ENCODE measurements at regions not wholly inside any gene's neighbourhood (a gene's known extent, or its start where the extent isn't known, plus 50 kb on each side); places are given as distances from the start of the nearest gene placed in this dataset.
"Not testable (repeated sequence)": the region's sequence is repeated elsewhere in the genome, so short reads cannot be mapped to it uniquely, and the experiment has no call there.

DNA sequence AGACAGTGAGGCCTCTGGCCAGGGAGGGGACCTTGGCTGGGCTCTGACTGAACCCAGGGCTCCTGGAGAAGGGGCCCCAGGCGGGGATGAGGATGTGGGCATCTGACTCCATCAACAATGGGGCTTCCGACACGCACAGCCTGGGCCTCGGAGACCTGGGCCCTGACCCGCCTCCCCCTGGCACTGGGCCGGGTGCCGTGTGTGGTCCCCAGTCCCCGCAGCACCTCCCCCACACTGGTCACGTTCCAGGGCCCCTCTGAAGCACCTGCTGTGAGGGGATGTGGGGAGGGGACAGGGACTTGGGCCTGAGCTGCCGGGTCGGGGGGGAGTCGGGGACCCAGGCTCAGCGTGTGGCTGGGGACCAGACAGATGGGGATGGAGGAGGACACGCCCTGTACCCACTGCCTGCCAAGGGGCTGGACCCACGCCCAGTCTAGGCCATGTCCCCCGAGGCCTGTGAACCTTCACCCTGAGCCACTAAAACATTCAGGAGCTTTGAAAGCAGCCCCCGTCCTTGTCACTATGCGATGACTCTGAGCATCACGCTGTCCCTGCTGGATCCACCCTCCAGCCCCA, 165.8 kb downstream of the TMEM121 start:
- not testable (repeated sequence) for DNase-seq (ENCODE audit: low spot score)

- DNase-seq (ENCODE audit: low spot score) = no peak
Observed at GRCh38 chr14:105694961-105695360, 168.6 kb downstream of the TMEM121 start.

DNA sequence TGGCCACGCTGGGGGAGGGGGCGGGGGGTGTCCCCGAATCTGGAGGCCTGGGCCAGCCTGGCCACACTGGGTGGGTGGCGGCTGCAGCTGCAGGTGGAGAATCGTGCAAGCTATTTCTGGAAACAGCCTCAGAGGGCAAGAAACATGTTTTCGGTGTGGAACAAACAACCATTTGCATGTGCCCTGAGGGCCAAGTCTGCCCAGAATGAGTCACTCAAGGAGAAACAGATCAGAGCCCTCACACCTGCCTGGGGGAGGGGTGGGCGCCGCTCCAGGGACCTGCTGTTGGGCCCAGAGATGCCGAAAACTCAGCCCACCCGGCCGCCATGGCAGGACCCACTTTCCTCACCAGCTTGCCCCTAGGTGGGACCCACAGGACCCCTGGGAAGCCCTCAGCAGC, 170.0 kb downstream of the TMEM121 start:
- DNase-seq (ENCODE audit: low spot score) = not testable (repeated sequence)

GRCh38 chr14:105697414-105697813, 171.0 kb downstream of the TMEM121 start:
- DNase-seq (ENCODE audit: low spot score) = not testable (repeated sequence)

DNA sequence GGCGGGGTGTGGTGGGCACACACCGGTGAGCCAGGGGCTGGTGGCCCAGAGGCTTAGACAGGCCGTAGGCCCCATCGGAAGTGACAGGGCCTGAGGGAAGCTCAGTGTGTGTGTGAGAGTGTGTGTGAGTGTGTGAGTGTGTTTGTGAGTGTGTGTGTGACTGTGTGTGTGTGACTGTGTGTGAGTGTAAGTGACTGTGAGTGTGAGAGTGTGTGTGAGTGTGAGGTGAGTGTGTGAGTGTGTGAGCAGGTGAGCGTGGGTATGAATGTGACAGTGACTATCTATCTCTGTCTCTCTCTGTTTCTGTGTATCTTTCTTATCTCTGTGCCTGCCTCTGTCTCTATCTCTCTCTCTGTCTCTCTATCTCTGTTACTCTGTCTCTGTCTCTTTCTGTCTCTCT, 171.6 kb downstream of the TMEM121 start:
- not testable (repeated sequence) for DNase-seq (ENCODE audit: low spot score)

DNA sequence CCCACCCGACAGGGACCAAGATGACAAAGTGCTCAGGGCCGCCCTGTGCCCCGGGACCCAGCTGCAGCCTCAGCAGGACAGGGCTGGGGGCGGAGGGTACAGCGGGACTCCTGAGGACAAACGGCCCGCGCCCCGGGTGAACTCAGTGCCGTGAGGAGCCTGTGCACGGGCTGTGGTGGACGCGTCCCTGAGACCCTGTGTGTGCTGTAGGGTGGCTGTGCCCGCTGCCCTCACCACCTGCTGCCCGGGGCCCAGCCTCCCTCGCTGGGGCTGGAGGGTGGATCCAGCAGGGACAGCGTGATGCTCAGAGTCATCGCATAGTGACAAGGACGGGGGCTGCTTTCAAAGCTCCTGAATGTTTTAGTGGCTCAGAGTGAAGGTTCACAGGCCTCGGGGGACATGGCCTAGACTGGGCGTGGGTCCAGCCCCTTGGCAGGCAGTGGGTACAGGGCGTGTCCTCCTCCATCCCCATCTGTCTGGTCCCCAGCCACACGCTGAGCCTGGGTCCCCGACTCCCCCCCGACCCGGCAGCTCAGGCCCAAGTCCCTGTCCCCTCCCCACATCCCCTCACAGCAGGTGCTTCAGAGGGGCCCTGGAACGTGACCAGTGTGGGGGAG, 172.7 kb downstream of the TMEM121 start:
- not testable (repeated sequence) for DNase-seq (ENCODE audit: low spot score)

GRCh38 chr14:105699706-105700105, 173.3 kb downstream of the TMEM121 start:
- not testable (repeated sequence) for DNase-seq (ENCODE audit: low spot score)

- not testable (repeated sequence) for DNase-seq (ENCODE audit: low spot score)
Observed at GRCh38 chr14:105700146-105700545, 173.8 kb downstream of the TMEM121 start.

GRCh38 chr14:105700622-105701288, 174.4 kb downstream of the TMEM121 start:
- peak; percentile 58 for DNase-seq (ENCODE audit: low spot score)

DNA sequence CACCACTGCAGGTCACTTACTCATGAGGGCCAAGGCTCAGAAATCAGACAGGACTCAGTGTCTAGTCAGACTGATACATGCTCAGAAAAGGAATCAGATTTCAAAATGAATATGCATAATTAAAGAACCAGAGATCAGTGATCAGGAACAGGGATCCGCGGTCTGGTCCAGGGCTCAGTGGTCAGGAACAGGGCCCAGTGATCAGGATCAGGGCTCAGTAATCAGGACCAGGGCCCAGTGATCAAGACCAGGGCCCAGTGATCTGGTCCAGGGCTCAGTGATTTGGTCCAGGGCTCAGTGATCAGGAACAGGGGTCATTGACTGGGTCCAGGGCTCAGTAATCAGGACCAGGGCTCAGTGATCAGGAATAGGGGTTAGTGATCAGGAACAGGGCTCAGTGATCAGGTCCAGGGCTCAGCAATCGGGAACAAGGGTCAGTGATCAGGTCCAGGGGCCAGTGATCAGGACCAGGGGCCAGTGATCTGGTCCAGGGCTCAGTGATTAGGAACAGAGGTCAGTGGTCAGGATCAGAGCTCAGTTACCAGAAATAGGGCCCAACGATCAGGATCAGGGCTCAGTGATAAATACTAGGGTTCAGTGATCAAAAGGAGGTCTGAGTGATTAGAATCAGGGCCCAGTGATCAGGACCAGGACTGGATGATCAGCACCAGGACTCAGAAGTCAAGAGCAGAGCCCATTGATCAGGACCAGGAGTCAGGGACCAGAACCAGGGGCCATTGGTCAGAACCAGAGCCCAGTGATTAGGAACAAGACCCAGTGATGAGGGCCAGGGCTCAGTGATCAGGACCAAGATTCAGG, 175.3 kb downstream of the TMEM121 start:
- DNase-seq (ENCODE audit: low spot score) = no peak

- DNase-seq (ENCODE audit: low spot score) = no peak
Observed at GRCh38 chr14:105702275-105702817, 176.0 kb downstream of the TMEM121 start.

DNA sequence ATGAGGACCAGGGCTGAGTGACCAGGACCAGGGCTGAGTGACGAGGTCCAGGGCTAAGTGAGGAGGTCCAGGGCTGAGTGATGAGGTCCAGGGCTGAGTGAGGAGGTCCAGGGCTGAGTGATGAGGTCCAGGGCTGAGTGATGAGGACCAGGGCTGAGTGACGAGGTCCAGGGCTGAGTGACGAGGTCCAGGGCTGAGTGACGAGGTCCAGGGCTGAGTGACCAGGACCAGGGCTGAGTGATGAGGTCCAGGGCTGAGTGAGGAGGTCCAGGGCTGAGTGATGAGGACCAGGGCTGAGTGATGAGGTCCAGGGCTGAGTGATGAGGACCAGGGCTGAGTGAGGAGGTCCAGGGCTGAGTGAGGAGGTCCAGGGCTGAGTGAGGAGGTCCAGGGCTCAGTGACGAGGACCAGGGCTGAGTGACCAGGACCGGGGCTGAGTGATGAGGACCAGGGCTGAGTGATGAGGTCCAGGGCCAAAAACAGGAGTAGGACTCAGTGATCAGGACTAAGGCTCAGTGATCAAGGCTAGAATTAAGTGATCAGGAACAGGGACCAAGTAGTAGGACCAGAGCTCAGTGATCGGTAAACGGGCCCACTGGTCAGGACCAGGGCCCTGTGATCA, 176.8 kb downstream of the TMEM121 start:
- DNase-seq (ENCODE audit: low spot score) = not testable (repeated sequence)

DNA sequence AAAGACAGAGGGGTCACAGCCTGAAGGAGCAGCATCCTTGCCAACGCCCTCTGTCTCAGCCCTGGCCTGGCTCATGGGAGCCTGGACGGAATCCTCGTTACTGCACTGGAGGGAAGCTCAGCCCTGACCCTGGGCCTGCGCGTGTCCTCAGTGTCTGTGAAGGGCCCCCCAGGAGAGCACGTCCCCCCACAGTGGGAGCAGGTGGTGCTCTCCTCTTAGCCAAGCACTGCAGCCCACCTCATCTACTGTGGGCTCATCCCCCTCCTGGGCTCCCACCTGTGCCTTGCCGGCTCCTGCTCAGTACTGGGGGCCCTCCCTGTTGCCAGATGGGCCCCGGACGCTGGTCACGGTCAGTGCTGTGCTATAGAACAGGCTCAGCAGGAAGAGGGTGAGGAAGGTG, 177.7 kb downstream of the TMEM121 start:
- not testable (repeated sequence) for DNase-seq (ENCODE audit: low spot score)

DNA sequence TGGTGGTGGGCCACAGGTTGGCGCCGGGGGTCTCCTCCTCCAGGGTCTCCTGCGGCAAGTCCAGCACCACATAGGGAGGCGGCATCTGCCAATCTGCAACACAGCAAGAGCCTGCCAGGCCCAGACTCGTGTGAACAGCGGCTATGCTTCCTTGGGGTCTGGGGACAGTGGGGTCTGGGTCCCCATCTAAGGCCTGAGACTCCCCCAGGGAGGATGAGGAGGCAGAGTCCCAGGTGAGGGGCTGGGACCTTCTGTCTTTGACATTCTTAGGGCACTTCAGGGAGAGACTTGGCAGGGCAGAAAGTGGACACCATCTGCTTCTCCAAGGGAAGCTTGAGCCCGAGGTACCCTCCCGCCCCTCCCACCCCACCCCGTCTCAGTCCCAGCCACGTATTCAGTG, 178.1 kb downstream of the TMEM121 start:
- DNase-seq (ENCODE audit: low spot score) = not testable (repeated sequence)

DNA sequence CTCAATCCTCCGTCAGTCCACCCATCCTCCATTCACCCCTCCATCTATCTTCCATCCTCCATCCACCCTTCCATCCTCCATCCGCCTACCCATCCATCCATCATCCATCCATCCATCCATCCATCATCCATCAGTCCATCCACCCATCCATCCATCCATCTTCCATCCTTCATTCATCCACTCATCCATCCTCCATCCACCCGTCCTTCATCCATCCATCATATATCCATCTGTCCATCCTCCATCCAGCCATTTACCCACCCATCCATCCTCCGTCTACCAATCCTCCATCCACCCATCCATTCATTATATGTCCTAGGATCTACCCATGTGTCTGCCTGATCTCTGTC, 179.1 kb downstream of the TMEM121 start:
- DNase-seq (ENCODE audit: low spot score) = not testable (repeated sequence)

DNA sequence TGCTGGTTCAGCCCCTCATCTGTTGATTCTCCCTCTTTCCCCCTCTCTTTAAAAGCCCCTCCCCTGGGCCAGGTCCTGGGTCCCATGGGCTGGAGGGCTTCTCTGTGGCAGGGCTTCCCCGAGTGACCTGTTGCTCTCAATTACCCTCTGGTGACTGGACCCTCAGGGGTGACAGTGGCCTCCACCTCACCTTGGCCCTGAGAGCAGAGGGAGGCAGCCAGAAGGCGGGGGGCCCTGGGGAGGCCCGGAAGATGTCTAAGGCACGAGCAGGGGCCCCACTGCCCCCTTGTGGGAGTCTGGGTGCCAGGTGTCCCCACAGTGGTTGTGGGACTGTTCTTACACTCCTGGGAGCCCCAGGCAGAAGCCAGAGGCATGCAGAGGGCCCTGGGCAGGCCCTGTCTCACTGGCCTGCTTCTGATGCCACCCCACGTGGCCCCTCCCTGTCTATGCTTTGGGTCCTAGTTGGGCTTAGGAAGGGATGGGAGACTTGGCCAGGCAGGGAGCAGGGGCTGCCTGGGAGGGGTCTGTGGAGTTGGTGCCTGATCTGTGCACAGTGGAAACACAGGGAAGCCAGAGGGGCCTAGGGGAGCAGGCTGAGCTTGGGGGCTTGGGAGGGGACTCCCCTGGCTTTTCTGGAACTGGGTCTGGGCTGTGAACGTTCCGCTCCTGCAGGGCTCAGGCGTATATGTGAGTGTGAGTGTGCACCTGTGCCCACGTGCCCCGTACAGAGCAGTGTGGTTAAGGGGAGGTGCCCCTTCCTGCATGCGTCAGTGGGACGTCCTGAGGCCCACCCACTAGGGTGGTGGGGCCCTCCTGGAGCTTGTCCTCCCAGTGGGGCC, 179.7 kb downstream of the TMEM121 start:
- not testable (repeated sequence) for DNase-seq (ENCODE audit: low spot score)

- DNase-seq (ENCODE audit: low spot score) = not testable (repeated sequence)
Observed at GRCh38 chr14:105706701-105707019, 180.3 kb downstream of the TMEM121 start.

DNA sequence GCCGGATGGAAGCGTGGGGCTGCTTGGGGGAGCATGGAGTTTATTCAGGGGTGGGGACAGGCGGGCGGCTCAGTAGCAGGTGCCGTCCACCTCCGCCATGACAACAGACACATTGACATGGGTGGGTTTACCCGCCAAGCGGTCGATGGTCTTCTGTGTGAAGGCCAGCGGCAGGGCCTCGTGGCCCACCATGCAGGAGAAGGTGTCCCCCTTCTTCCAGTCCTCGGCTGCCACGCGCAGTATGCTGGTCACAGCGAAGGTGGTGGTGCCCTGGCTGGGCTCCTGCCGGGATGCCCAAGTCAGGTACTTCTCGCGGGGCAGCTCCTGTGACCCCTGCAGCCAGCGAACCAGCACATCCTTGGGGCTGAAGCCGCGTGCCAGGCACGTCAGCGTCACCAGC, 180.7 kb downstream of the TMEM121 start:
- not testable (repeated sequence) for DNase-seq (ENCODE audit: low spot score)

- DNase-seq (ENCODE audit: low spot score) = not testable (repeated sequence)
Observed at GRCh38 chr14:105707723-105708151, 181.4 kb downstream of the TMEM121 start.

- DNase-seq (ENCODE audit: low spot score) = not testable (repeated sequence)
Observed at GRCh38 chr14:105708251-105709134, 182.1 kb downstream of the TMEM121 start.
